ENCODE measurements at regions not wholly inside any gene's neighbourhood (a gene's known extent, or its start where the extent isn't known, plus 50 kb on each side); places are given as distances from the start of the nearest gene placed in this dataset.

- no peaks in the 10 kb centered on the region for H4K20me1 ChIP-seq (ENCODE audit: insufficient read depth, low read length)
- no TSS peak for BruUV-seq (replicated peaks)
- H3K4me2 ChIP-seq (ENCODE audit: low read length) = no peak overlapping the region
- no peak overlapping the region for H3K4me3 ChIP-seq (ENCODE audit: low read depth, low read length, poor library complexity, severe bottlenecking)
- intact Hi-C loops (cut with micrococcal nuclease; ENCODE audit: unreplicated experiment) = no loop called here
- POLR2A ChIA-PET = no interaction called here
- no peaks in the 10 kb centered on the region for H3K36me3 ChIP-seq (ENCODE audit: insufficient read depth, low read length)
- H3K9me3 ChIP-seq (ENCODE audit: low read length) = no peaks in the 10 kb centered on the region
- no peaks in the 10 kb centered on the region for H3K9me2 ChIP-seq (ENCODE audit: insufficient read depth, low read length)
- no peak for DNase-seq (ENCODE audit: low spot score)
- no peak for TF ChIP-seq EZH2phosphoT487 (IDR thresholded peaks at IDR 0.05; ENCODE audit: borderline replicate concordance, low read depth, low read length)
- no peak overlapping the region for H3K27ac ChIP-seq (ENCODE audit: low read depth, low read length, poor library complexity, severe bottlenecking)
- CTCF ChIA-PET (ENCODE audit: unreplicated experiment) = no interaction called here
- no peaks in the 10 kb centered on the region for H3K79me2 ChIP-seq (ENCODE audit: insufficient read depth, low read depth, low read length)
- H3K4me1 ChIP-seq (ENCODE audit: insufficient read depth, low read length, poor library complexity, severe bottlenecking) = no peaks in the 10 kb centered on the region
- H2AFZ ChIP-seq (ENCODE audit: low read length) = no peak overlapping the region
These were observed 161.3 kb upstream of the POU3F1 start for GRCh38 chr1:38207906-38208305.

GRCh38 chr1:38207275-38207674 lies 160.7 kb upstream of the POU3F1 start:
- CTCF ChIA-PET (ENCODE audit: unreplicated experiment) = no interaction called here
- Histone ChIP-seq H3K4me2 (ENCODE audit: low read length) (no peak overlapping the region), H3K9me3 (ENCODE audit: low read length) (no peaks in the 10 kb centered on the region), H3K27ac (ENCODE audit: low read depth, low read length, poor library complexity, severe bottlenecking) (no peak overlapping the region), H3K9me2 (ENCODE audit: insufficient read depth, low read length) (no peaks in the 10 kb centered on the region), H2AFZ (ENCODE audit: low read length) (no peak overlapping the region), H4K20me1 (ENCODE audit: insufficient read depth, low read length) (no peaks in the 10 kb centered on the region), H3K36me3 (ENCODE audit: insufficient read depth, low read length) (no peaks in the 10 kb centered on the region), H3K79me2 (ENCODE audit: insufficient read depth, low read depth, low read length) (no peaks in the 10 kb centered on the region), H3K4me3 (ENCODE audit: low read depth, low read length, poor library complexity, severe bottlenecking) (no peak overlapping the region), H3K4me1 (ENCODE audit: insufficient read depth, low read length, poor library complexity, severe bottlenecking) (no peaks in the 10 kb centered on the region)
- TF ChIP-seq CTCF (conservative IDR thresholded peaks at IDR 0.05; ENCODE audit: low read length) (no peak), EZH2phosphoT487 (IDR thresholded peaks at IDR 0.05; ENCODE audit: borderline replicate concordance, low read depth, low read length) (no peak)
- POLR2A ChIA-PET = no interaction called here
- BruUV-seq (replicated peaks) = no TSS peak
- no peak for DNase-seq (ENCODE audit: low spot score)
- intact Hi-C loops (cut with micrococcal nuclease; ENCODE audit: unreplicated experiment) = no loop called here

- Histone ChIP-seq H4K20me1 (ENCODE audit: insufficient read depth, low read length) (no peaks in the 10 kb centered on the region), H3K4me2 (ENCODE audit: low read length) (no peak overlapping the region), H3K27ac (ENCODE audit: low read depth, low read length, poor library complexity, severe bottlenecking) (no peak overlapping the region), H3K36me3 (ENCODE audit: insufficient read depth, low read length) (no peaks in the 10 kb centered on the region), H3K79me2 (ENCODE audit: insufficient read depth, low read depth, low read length) (no peaks in the 10 kb centered on the region), H3K4me3 (ENCODE audit: low read depth, low read length, poor library complexity, severe bottlenecking) (no peak overlapping the region), H3K9me2 (ENCODE audit: insufficient read depth, low read length) (no peaks in the 10 kb centered on the region), H3K9me3 (ENCODE audit: low read length) (no peaks in the 10 kb centered on the region), H3K4me1 (ENCODE audit: insufficient read depth, low read length, poor library complexity, severe bottlenecking) (no peaks in the 10 kb centered on the region), H2AFZ (ENCODE audit: low read length) (no peak overlapping the region)
- ChIA-PET CTCF (ENCODE audit: unreplicated experiment) (no interaction called here), POLR2A (interaction anchor here (0.5 to 0.6 kb wide), 2 partner anchors 39 to 118 kb away, joined by 4 to 5 read pairs; no protein-coding TSS in a partner anchor)
- BruUV-seq (replicated peaks) = no TSS peak
- intact Hi-C loops (cut with micrococcal nuclease; ENCODE audit: unreplicated experiment) = no loop called here
- DNase-seq (ENCODE audit: low spot score) = no peak
- no peak for TF ChIP-seq CTCF (conservative IDR thresholded peaks at IDR 0.05; ENCODE audit: low read length)
- TF ChIP-seq EZH2phosphoT487 (IDR thresholded peaks at IDR 0.05; ENCODE audit: borderline replicate concordance, low read depth, low read length) = no peak
These were observed 158.1 kb upstream of the POU3F1 start for GRCh38 chr1:38204698-38205097.
